ENCODE measurements at regions not wholly inside any gene's neighbourhood (a gene's known extent, or its start where the extent isn't known, plus 50 kb on each side); places are given as distances from the start of the nearest gene placed in this dataset.

- peak; percentile 42 for DNase-seq (ENCODE audit: low read depth)
Measured at GRCh38 chr20:60512443-60512842, 554.2 kb downstream of the CDH26 start.

- DNase-seq (ENCODE audit: low read depth), result no peak
Measured at GRCh38 chr20:60513141-60513540, 554.9 kb downstream of the CDH26 start.

GRCh38 chr20:60516442-60516841 is 558.2 kb downstream of the CDH26 start:
- no peak for DNase-seq (ENCODE audit: low read depth)

- no peak for DNase-seq (ENCODE audit: low read depth)
Measured at GRCh38 chr20:60518022-60518421, 559.8 kb downstream of the CDH26 start.

GRCh38 chr20:60525397-60525796 is 567.2 kb downstream of the CDH26 start:
- no peak for DNase-seq (ENCODE audit: low read depth)

GRCh38 chr20:60527656-60528055 is 569.4 kb downstream of the CDH26 start:
- no peak for DNase-seq (ENCODE audit: low read depth)

- no peak for DNase-seq (ENCODE audit: low read depth)
Measured at GRCh38 chr20:60528141-60528540, 569.9 kb downstream of the CDH26 start.

GRCh38 chr20:60529149-60529548 is 570.9 kb downstream of the CDH26 start:
- DNase-seq (ENCODE audit: low read depth), result no peak

GRCh38 chr20:60535211-60535610 is 577.0 kb downstream of the CDH26 start:
- no peak for DNase-seq (ENCODE audit: low read depth)

- DNase-seq (ENCODE audit: low read depth), result no peak
Measured at GRCh38 chr20:60540591-60540990, 582.4 kb downstream of the CDH26 start.

- DNase-seq (ENCODE audit: low read depth), result no peak
Measured at GRCh38 chr20:60541991-60542390, 583.8 kb downstream of the CDH26 start.

GRCh38 chr20:60543598-60543997 is 585.4 kb downstream of the CDH26 start:
- no peak for DNase-seq (ENCODE audit: low read depth)

- no peak for DNase-seq (ENCODE audit: low read depth)
Measured at GRCh38 chr20:60553095-60553494, 594.9 kb downstream of the CDH26 start.

- DNase-seq (ENCODE audit: low read depth), result no peak
Measured at GRCh38 chr20:60558486-60558885, 600.3 kb downstream of the CDH26 start.

- no peak for DNase-seq (ENCODE audit: low read depth)
Measured at GRCh38 chr20:60559462-60559861, 601.2 kb downstream of the CDH26 start.

GRCh38 chr20:60561052-60561451 is 602.8 kb downstream of the CDH26 start:
- DNase-seq (ENCODE audit: low read depth), result no peak

GRCh38 chr20:60565083-60565482 is 606.9 kb downstream of the CDH26 start:
- DNase-seq (ENCODE audit: low read depth), result no peak

- no peak for DNase-seq (ENCODE audit: low read depth)
Measured at GRCh38 chr20:60565551-60565950, 607.3 kb downstream of the CDH26 start.

- no peak for DNase-seq (ENCODE audit: low read depth)
Measured at GRCh38 chr20:60569116-60569515, 610.9 kb downstream of the CDH26 start.

GRCh38 chr20:60570481-60571277 is 612.5 kb downstream of the CDH26 start:
- no peak for DNase-seq (ENCODE audit: low read depth)

GRCh38 chr20:60573003-60573680 is 614.9 kb downstream of the CDH26 start:
- DNase-seq (ENCODE audit: low read depth), result no peak

- DNase-seq (ENCODE audit: low read depth), result no peak
Measured at GRCh38 chr20:60576236-60576635, 618.0 kb downstream of the CDH26 start.

- no peak for DNase-seq (ENCODE audit: low read depth)
Measured at GRCh38 chr20:60579941-60580515, 621.8 kb downstream of the CDH26 start.

All from iris pigment epithelial cell (primary cell).